ENCODE measurements at regions not wholly inside any gene's neighbourhood (a gene's known extent, or its start where the extent isn't known, plus 50 kb on each side); places are given as distances from the start of the nearest gene placed in this dataset.

GRCh38 chr5:7955476-7955875 lies 86.5 kb downstream of the MTRR start:
- no peak for DNase-seq

GRCh38 chr5:7957329-7957728 lies 88.4 kb downstream of the MTRR start:
- no peak for DNase-seq

- DNase-seq = no peak
These were observed 91.2 kb downstream of the MTRR start for GRCh38 chr5:7960142-7960541.

GRCh38 chr5:7961540-7961939 lies 92.6 kb downstream of the MTRR start:
- no peak for DNase-seq

GRCh38 chr5:7970816-7971215 lies 101.9 kb downstream of the MTRR start:
- no peak for DNase-seq

- no peak for DNase-seq
These were observed 107.7 kb downstream of the MTRR start for GRCh38 chr5:7976411-7977190.

GRCh38 chr5:7978114-7978513 lies 109.2 kb downstream of the MTRR start:
- no peak for DNase-seq

GRCh38 chr5:7978991-7979390 lies 110.0 kb downstream of the MTRR start:
- no peak for DNase-seq

- DNase-seq = no peak
These were observed 111.9 kb downstream of the MTRR start for GRCh38 chr5:7980881-7981280.

- DNase-seq = no peak
These were observed 114.5 kb downstream of the MTRR start for GRCh38 chr5:7983433-7983832.

GRCh38 chr5:7991125-7991821 lies 122.3 kb downstream of the MTRR start:
- no peak for DNase-seq

- DNase-seq = no peak
These were observed 126.8 kb downstream of the MTRR start for GRCh38 chr5:7995688-7996294.

GRCh38 chr5:8005416-8005815 lies 136.5 kb downstream of the MTRR start:
- no peak for DNase-seq

GRCh38 chr5:8012131-8012977 lies 143.4 kb downstream of the MTRR start:
- no peak for DNase-seq

GRCh38 chr5:8013948-8014710 lies 145.2 kb downstream of the MTRR start:
- DNase-seq = no peak

- no peak for DNase-seq
These were observed 150.8 kb downstream of the MTRR start for GRCh38 chr5:8019719-8020218.

- DNase-seq = no peak
These were observed 152.0 kb downstream of the MTRR start for GRCh38 chr5:8020861-8021514.

GRCh38 chr5:8028243-8028642 lies 159.3 kb downstream of the MTRR start:
- no peak for DNase-seq

GRCh38 chr5:8033261-8033660 lies 164.3 kb downstream of the MTRR start:
- DNase-seq = no peak

- no peak for DNase-seq
These were observed 165.9 kb downstream of the MTRR start for GRCh38 chr5:8034852-8035251.

- no peak for DNase-seq
These were observed 180.0 kb downstream of the MTRR start for GRCh38 chr5:8048920-8049319.
